ENCODE measurements at regions not wholly inside any gene's neighbourhood (a gene's known extent, or its start where the extent isn't known, plus 50 kb on each side); places are given as distances from the start of the nearest gene placed in this dataset.

DNA sequence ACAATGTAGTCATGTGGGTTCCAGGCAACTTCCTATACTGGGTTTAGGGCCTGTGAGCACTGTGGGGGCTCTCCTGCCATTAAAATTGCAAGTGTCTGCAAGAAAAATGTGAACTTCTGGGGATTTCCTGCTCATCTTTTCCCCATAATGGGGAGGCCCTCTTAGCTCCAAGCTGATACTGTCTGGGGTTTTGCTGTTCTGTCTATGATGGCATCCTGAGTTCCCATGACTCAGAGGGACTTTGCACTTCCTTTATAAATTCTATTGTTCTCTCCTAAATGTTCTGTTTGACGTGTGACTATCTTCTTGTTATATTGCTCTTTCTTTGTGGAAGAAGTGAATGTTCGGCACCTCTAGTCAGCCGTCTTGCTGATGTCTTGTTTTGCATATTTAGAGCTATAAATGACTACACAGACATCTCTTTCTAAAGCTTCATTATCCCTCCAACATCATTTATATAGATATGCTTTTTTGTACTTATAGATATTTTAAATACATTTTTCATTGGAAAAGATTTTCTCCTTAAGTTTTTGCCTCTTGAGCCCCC lies 465.8 kb downstream of the NAF1 start:
- TF ChIP-seq, protein P1, sequence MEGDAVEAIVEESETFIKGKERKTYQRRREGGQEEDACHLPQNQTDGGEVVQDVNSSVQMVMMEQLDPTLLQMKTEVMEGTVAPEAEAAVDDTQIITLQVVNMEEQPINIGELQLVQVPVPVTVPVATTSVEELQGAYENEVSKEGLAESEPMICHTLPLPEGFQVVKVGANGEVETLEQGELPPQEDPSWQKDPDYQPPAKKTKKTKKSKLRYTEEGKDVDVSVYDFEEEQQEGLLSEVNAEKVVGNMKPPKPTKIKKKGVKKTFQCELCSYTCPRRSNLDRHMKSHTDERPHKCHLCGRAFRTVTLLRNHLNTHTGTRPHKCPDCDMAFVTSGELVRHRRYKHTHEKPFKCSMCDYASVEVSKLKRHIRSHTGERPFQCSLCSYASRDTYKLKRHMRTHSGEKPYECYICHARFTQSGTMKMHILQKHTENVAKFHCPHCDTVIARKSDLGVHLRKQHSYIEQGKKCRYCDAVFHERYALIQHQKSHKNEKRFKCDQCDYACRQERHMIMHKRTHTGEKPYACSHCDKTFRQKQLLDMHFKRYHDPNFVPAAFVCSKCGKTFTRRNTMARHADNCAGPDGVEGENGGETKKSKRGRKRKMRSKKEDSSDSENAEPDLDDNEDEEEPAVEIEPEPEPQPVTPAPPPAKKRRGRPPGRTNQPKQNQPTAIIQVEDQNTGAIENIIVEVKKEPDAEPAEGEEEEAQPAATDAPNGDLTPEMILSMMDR (conservative IDR thresholded peaks at IDR 0.05; ENCODE audit: low read depth, low read length) = no peak
- no peak for TF ChIP-seq EZH2 (IDR thresholded peaks at IDR 0.05; ENCODE audit: borderline replicate concordance, low read depth, low read length, poor library complexity, severe bottlenecking)

Data from A673 (cell line).